GM12891 (cell line): ENCODE measurements at regions not wholly inside any gene's neighbourhood (a gene's known extent, or its start where the extent isn't known, plus 50 kb on each side); places are given as distances from the start of the nearest gene placed in this dataset.

ENCODE experiments used
- PAX5 ChIP-seq: IDR thresholded peaks from 2 replicates; pipeline ENCODE4 v1.6.1; 2011; ENCODE audit warnings: low read length, moderate library complexity, mild to moderate bottlenecking; ENCODE audit not compliant: insufficient read depth, severe bottlenecking
- POLR2A ChIP-seq: IDR thresholded peaks from 2 replicates; pipeline ENCODE4 v1.6.1; 2011; ENCODE audit warnings: low read depth, low read length, control low read depth
- POLR2AphosphoS5 ChIP-seq: IDR thresholded peaks from 2 replicates; pipeline ENCODE4 v1.6.1; 2011; ENCODE audit warnings: low read depth, low read length, control low read depth
- SPI1 ChIP-seq: IDR thresholded peaks from 2 replicates; pipeline ENCODE4 v1.6.1; 2011; ENCODE audit warnings: low read depth, low read length, control low read depth
- TAF1 ChIP-seq: IDR thresholded peaks from 2 replicates; pipeline ENCODE4 v1.6.1; 2011; ENCODE audit warnings: low read depth, low read length, control low read depth

DNA sequence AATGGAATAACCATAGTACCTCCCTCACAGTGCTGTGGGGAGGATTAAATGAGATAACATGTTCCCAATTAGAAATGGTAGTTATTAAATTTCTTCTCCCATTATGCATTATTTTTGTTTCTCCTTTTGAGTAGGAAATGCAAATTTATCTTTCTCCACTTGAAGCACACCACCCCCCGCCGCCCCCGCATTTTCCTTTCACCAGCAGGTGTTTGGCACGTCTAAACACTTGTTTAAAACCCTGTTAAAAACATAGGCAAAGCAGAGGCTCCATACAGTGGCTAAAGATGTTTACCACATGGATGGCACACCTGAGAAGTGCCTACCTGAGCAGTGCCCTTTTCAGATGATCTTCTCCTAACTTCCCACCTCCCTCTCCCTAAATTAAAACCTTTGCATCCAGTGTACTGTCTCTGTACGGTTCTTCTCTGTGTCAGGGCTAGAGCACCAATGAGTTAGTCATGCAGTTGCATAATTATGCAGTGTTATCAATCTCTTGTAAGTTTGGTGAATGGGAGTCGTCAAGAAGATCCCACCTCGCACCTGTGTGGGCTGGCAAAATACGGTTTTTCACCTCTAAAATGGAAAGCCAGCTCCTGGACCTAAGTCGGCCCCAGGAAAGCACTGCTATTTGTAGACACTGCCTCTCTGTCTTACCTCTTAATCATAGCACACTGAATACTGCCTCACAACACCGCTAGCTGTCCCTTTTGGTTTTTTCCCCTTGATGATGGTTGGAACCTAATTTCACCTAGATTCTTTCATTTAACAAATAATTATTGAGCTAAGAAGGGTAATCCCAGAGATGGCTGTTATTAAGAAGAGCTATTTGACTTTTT is 122.0 kb downstream of the CT47B1 start:
- TF ChIP-seq POLR2AphosphoS5 = no peak
- TF ChIP-seq POLR2A = no peak
- TF ChIP-seq TAF1 = no peak
- no peak for TF ChIP-seq SPI1
- no peak for TF ChIP-seq PAX5
